Left cardiac atrium (tissue), 4 donors: ENCODE measurements at regions not wholly inside any gene's neighbourhood (a gene's known extent, or its start where the extent isn't known, plus 50 kb on each side); places are given as distances from the start of the nearest gene placed in this dataset.
A peak's percentile ranks its signal among the peaks of the same experiment; 100 is the strongest.
"Not testable (repeated sequence)": the region's sequence is repeated elsewhere in the genome, so short reads cannot be mapped to it uniquely, and the experiment has no call there.

Experiments
- ATAC-seq, 2 donors: fragments of 200-7000 bp; cut with Tn5 transposase; one replicate each; pipeline ENCODE4 v1.9.1; 2020; ENCODE audit warnings: mild to moderate bottlenecking in 2 of 2, moderate library complexity in 2 of 2
- DNase-seq: peaks from one replicate; pipeline ENCODE4 v3.0.0-alpha.2; 2020
- intact Hi-C, 2 donors: fragments of 100-400 bp; cut with DNase I; formaldehyde crosslinking; loops; one replicate each; pipeline versions ENCODE4 v1.14.1 to v1.15.1; 2022 to 2023
- donor health status: DM: no; HTN: yes; CAD: no.
- donor health status: DM: no; HTN: yes; CAD: no; lungs with severe emphysema.
- donor health status: DM: yes; HTN: yes; CAD: no.
- donor health status: Dilated cardiomyopathy.

DNA sequence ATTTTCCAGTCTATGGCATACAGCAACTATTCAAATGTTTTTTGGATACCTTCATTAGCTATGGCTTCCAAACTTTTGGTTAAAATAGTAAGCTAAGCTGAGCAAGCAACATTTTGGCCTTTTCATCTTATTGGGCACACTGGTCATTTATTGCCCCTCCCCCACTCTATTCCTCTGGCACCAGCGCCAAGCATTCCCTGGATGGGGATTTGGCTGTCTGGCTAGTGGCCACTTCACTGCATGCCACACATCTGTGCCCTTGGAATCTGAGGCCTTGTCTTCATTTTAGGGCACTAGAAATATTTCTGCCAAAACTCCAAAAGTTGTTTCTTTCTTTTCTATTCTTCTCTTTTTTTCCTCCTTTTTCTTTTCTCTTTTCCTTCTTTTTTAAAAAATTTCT, 305.8 kb upstream of the POTED start:
- ATAC-seq, DNase-seq, intact Hi-C loops: not testable (repeated sequence)

GRCh38 chr21:13304901-13305300, 304.7 kb upstream of the POTED start:
- ATAC-seq, DNase-seq, intact Hi-C loops: not testable (repeated sequence)

GRCh38 chr21:13310120-13310519, 299.5 kb upstream of the POTED start:
- not testable (repeated sequence) for ATAC-seq

GRCh38 chr21:13310570-13311524, 298.7 kb upstream of the POTED start:
- DNase-seq, intact Hi-C loops: not testable (repeated sequence)
- ATAC-seq = peak in 1 of 2 donors; percentile 19

More at GRCh38 chr21:13310120-13310519, 299.5 kb upstream of the POTED start:
- intact Hi-C loops, DNase-seq: not testable (repeated sequence)

DNA sequence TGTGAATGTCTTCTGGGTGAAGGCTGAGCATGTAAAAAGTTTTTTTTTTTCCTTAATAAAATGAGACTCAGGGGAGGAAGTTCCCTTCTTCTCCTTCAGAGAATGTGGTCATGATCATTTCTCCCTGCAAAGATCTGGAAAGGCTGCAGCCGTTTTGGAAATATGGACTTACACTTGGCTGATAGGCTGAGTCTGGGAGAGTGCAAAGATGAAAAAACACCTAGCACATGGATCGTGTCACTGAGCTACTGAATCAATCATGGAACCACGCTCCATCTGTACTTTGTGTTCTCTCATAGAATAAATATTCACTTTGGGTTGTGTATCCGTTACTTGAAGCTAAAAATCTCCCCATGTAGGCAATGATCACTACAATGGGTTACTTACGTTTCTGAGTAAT, 290.9 kb upstream of the POTED start:
- ATAC-seq, intact Hi-C loops, DNase-seq: not testable (repeated sequence)

- intact Hi-C loops, ATAC-seq, DNase-seq: not testable (repeated sequence)
These were observed 287.7 kb upstream of the POTED start for GRCh38 chr21:13321919-13322318.

- intact Hi-C loops, ATAC-seq, DNase-seq: not testable (repeated sequence)
These were observed 268.8 kb upstream of the POTED start for GRCh38 chr21:13340670-13341234.

GRCh38 chr21:13351521-13351920, 258.1 kb upstream of the POTED start:
- DNase-seq, ATAC-seq, intact Hi-C loops: not testable (repeated sequence)

GRCh38 chr21:13360175-13360574, 249.4 kb upstream of the POTED start:
- DNase-seq, intact Hi-C loops, ATAC-seq: not testable (repeated sequence)

DNA sequence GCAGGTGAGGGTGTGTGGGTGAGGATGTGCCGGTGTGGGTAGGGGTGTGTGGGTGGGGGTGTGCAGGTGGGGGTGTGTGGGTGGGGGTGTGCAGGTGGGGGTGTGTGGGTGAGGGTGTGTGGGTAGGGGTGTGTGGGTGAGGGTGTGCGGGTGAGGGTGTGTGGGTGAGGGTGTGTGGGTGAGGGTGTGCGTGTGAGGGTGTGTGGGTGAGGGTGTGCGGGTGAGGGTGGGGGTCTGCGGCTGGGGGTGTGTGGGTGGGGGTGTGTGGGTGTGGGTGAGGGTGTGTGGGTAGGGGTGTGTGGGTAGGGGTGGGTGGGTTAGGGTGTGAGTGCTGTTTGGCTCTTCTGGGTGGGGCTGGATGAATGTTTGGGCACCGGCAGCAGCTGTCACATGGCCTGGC, 241.4 kb upstream of the POTED start:
- DNase-seq = no peak
- no peak for ATAC-seq
- intact Hi-C loops = no loop called here

DNA sequence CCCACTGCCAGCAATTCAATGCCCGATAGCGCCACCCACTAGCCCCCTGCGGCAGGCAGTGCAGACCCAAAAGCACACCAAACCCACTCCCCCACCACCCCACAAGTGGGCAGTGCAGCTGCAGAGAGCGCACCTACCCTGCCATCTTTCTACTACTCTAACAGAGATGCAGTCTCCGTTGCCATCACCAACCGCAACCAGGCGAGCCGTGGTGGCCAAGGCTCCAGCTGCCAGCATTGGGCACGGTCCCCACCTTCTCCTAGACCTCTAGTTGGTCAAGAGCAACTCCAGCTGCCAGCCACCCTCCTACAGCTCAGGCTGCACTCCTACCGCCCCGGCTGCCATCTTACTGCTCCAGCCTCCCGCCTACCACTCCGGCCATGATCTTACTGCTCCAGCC, 236.9 kb upstream of the POTED start:
- intact Hi-C loops, ATAC-seq: not testable (repeated sequence)

DNA sequence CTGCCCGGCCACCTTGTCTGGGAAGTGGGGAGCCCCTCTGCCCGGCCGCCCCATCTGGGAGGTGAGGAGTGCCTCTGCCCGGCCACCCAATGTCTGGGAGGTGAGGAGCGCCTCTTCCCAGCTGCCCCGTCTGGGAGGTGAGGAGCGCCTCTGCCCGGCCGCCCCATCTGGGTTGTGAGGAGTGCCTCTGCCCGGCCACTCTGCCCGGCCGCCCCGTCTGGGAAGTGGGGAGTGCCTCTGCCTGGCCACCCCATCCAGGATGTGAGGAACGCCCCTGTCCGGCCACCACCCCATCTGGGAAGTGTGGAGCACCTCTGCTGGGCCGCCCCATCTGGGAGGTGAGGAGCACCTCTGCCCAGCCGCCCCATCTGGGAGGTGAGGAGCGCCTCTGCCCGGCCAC, 230.6 kb upstream of the POTED start:
- peak; percentile 17 for DNase-seq
- intact Hi-C loops, ATAC-seq: not testable (repeated sequence)

More for the DNA sequence above, 236.9 kb upstream of the POTED start:
- DNase-seq = not testable (repeated sequence)

GRCh38 chr21:13379566-13379965, 230.0 kb upstream of the POTED start:
- DNase-seq, intact Hi-C loops, ATAC-seq: not testable (repeated sequence)

GRCh38 chr21:13380561-13380960, 229.0 kb upstream of the POTED start:
- DNase-seq, ATAC-seq, intact Hi-C loops: not testable (repeated sequence)

DNA sequence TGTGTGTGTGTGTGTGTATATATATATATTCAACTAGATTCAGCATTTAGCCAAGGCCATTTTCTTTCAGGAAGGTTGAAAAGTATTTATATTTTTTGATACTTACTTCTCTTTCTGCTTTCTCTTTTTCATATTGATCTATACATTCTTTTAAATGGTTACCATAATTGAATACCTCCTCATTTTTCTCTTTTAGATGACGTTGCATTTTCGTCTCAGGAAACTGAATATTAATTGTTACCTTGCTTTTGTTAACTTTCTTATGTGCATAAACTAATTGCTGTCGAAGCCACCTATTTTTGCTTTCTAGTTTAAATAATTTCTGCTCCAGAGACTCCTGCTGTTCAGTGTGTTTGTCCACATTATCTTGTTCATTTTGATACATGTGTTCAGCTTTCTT, 225.4 kb upstream of the POTED start:
- intact Hi-C loops, ATAC-seq, DNase-seq: not testable (repeated sequence)

DNA sequence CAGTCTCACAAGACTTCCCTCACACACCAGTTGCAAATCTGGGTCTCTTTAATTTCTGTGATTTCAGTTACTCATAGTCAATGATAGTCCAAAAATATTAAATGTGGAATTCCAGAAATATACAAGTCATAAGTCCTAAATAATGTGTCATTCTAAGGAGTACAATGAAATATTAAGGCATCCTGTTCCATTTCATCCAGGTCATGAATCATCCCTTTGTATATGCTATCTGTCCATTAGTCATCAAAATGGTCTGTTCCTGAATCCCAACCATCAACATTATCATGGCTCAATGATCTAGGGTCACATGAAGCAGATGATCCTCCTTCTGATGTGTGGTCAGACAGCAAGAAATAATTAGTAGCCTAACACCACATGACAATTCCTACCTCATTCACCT, 200.4 kb upstream of the POTED start:
- DNase-seq, intact Hi-C loops, ATAC-seq: not testable (repeated sequence)

DNA sequence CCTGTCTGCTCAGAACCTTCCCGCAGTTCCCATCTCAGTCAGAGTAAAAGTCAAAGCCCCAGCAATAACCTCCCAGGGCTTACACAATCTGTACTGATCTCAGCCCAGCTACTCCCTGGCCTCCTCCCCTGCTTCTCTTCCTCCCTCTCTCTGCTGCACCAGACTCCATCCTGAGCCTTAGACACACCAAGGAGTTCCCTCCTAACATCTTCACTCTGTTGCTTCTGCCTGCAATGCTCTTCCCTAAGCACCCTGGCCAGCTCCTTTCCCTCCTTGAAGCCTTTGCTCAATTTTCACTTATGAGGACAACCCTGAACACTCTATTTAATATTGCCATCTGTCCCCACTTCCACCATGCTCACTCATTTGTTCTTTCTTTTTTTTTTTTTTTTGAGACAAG, 173.7 kb upstream of the POTED start:
- intact Hi-C loops, ATAC-seq, DNase-seq: not testable (repeated sequence)

GRCh38 chr21:13447767-13448166, 161.8 kb upstream of the POTED start:
- DNase-seq, ATAC-seq, intact Hi-C loops: not testable (repeated sequence)

GRCh38 chr21:13463562-13463961, 146.0 kb upstream of the POTED start:
- ATAC-seq, DNase-seq, intact Hi-C loops: not testable (repeated sequence)
